ENCODE measurements at regions not wholly inside any gene's neighbourhood (a gene's known extent, or its start where the extent isn't known, plus 50 kb on each side); places are given as distances from the start of the nearest gene placed in this dataset.

GRCh38 chr18:41153871-41154270, 801.2 kb upstream of the PIK3C3 start:
- Mint-ChIP-seq H3K4me1 (ENCODE audit: low read depth, unreplicated experiment) (no peaks in the 10 kb centered on the region), H3K4me3 (ENCODE audit: unreplicated experiment) (no peak overlapping the region), H3K27ac (ENCODE audit: unreplicated experiment) (no peak overlapping the region), H3K36me3 (ENCODE audit: insufficient read depth, unreplicated experiment) (no peaks in the 10 kb centered on the region), H3K9me3 (ENCODE audit: unreplicated experiment) (no peaks in the 10 kb centered on the region), H3K27me3 (ENCODE audit: insufficient read depth, unreplicated experiment) (peaks cover 3% of the 10 kb centered on the region)
- no peaks in the 10 kb centered on the region for H3K27me3 ChIP-seq (replicated peaks; ENCODE audit: control insufficient read depth, insufficient read depth, low read length)
- no peaks in the 10 kb centered on the region for H3K4me1 ChIP-seq
- ChIA-PET POLR2A (no interaction called here), CTCF (no interaction called here)
- DNase-seq: no peak
- H3K4me3 ChIP-seq (ENCODE audit: low read depth, low read length): no peak overlapping the region
- H3K9me3 ChIP-seq: no peaks in the 10 kb centered on the region
- no peaks in the 10 kb centered on the region for H3K36me3 ChIP-seq (ENCODE audit: control insufficient read depth, insufficient read depth, low read length)
- TF ChIP-seq CTCF (IDR thresholded peaks at IDR 0.05; ENCODE audit: insufficient read depth in 1 of 2, low read depth in 1 of 2, low read length in 1 of 2, severe bottlenecking in 1 of 2, unreplicated experiment in 1 of 2): no peak
- no TSS peak for BruUV-seq (replicated peaks)
- intact Hi-C loops (cut with micrococcal nuclease; ENCODE audit: unreplicated experiment): no loop called here

DNA sequence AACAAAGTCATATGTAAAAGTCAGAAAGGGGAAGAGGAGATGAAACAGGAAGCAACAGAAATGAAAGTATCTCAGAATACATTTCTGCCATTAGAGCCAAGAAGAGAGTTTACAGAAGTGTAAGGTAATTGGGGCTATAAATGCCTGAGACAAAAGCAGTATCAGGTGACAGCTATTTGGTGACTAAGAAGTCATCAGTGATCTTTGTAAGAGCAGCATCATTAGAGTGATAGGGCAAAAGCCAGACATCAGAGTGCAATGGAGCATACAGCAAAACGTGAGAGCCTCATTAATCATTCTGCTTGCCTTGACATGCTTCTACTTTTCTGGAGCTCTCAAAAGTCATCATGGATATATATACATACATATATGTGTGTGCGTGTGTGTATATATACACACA, 804.7 kb upstream of the PIK3C3 start:
- no TSS peak for BruUV-seq (replicated peaks)
- TF ChIP-seq CTCF (IDR thresholded peaks at IDR 0.05; ENCODE audit: insufficient read depth in 1 of 2, low read depth in 1 of 2, low read length in 1 of 2, severe bottlenecking in 1 of 2, unreplicated experiment in 1 of 2): no peak
- Histone ChIP-seq H3K27me3 (replicated peaks; ENCODE audit: control insufficient read depth, insufficient read depth, low read length) (no peaks in the 10 kb centered on the region), H3K9me3 (no peaks in the 10 kb centered on the region), H3K4me3 (ENCODE audit: low read depth, low read length) (no peak overlapping the region), H3K36me3 (ENCODE audit: control insufficient read depth, insufficient read depth, low read length) (no peaks in the 10 kb centered on the region), H3K4me1 (no peaks in the 10 kb centered on the region)
- no peak for DNase-seq
- intact Hi-C loops (cut with micrococcal nuclease; ENCODE audit: unreplicated experiment): no loop called here
- Mint-ChIP-seq H3K9me3 (ENCODE audit: unreplicated experiment) (no peaks in the 10 kb centered on the region), H3K4me3 (ENCODE audit: unreplicated experiment) (no peak overlapping the region), H3K36me3 (ENCODE audit: insufficient read depth, unreplicated experiment) (no peaks in the 10 kb centered on the region), H3K27me3 (ENCODE audit: insufficient read depth, unreplicated experiment) (no peaks in the 10 kb centered on the region), H3K27ac (ENCODE audit: unreplicated experiment) (no peak overlapping the region), H3K4me1 (ENCODE audit: low read depth, unreplicated experiment) (no peaks in the 10 kb centered on the region)
- ChIA-PET POLR2A (no interaction called here), CTCF (no interaction called here)

- no peaks in the 10 kb centered on the region for H3K4me1 ChIP-seq
- H3K27me3 Mint-ChIP-seq (ENCODE audit: insufficient read depth, unreplicated experiment): peaks cover 6% of the 10 kb centered on the region
- CTCF ChIA-PET: no interaction called here
- no peak overlapping the region for H3K4me3 ChIP-seq (ENCODE audit: low read depth, low read length)
- intact Hi-C loops (cut with micrococcal nuclease; ENCODE audit: unreplicated experiment): no loop called here
- no peak overlapping the region for H3K4me3 Mint-ChIP-seq (ENCODE audit: unreplicated experiment)
- POLR2A ChIA-PET: no interaction called here
- no peaks in the 10 kb centered on the region for H3K9me3 ChIP-seq
- no TSS peak for BruUV-seq (replicated peaks)
- H3K9me3 Mint-ChIP-seq (ENCODE audit: unreplicated experiment): no peaks in the 10 kb centered on the region
- no peak for DNase-seq
- H3K27ac Mint-ChIP-seq (ENCODE audit: unreplicated experiment): no peak overlapping the region
- TF ChIP-seq CTCF (IDR thresholded peaks at IDR 0.05; ENCODE audit: insufficient read depth in 1 of 2, low read depth in 1 of 2, low read length in 1 of 2, severe bottlenecking in 1 of 2, unreplicated experiment in 1 of 2): no peak
- H3K36me3 ChIP-seq (ENCODE audit: control insufficient read depth, insufficient read depth, low read length): no peaks in the 10 kb centered on the region
- H3K27me3 ChIP-seq (replicated peaks; ENCODE audit: control insufficient read depth, insufficient read depth, low read length): no peaks in the 10 kb centered on the region
- H3K36me3 Mint-ChIP-seq (ENCODE audit: insufficient read depth, unreplicated experiment): no peaks in the 10 kb centered on the region
- H3K4me1 Mint-ChIP-seq (ENCODE audit: low read depth, unreplicated experiment): no peaks in the 10 kb centered on the region
Measured at GRCh38 chr18:41146301-41146700, 808.7 kb upstream of the PIK3C3 start.

Measured in Caco-2 (cell line).